ENCODE measurements at regions not wholly inside any gene's neighbourhood (a gene's known extent, or its start where the extent isn't known, plus 50 kb on each side); places are given as distances from the start of the nearest gene placed in this dataset.

GRCh38 chr4:97139791-97140190, 1003.5 kb downstream of the STPG2 start:
- Histone ChIP-seq H4K5ac (ENCODE audit: low read depth, low read length) (no peak overlapping the region), H3K27me3 (ENCODE audit: control insufficient read depth, insufficient read depth, low read length) (no peaks in the 10 kb centered on the region), H2AK5ac (ENCODE audit: low read depth, low read length) (no peak overlapping the region), H3K9ac (ENCODE audit: low read depth, low read length) (no peak overlapping the region), H3K4me2 (ENCODE audit: low read depth, low read length) (no peak overlapping the region), H3K36me3 (ENCODE audit: control insufficient read depth, insufficient read depth, low read length) (no peaks in the 10 kb centered on the region), H3K9me3 (ENCODE audit: control insufficient read depth, insufficient read depth, low read length) (0 out of 2 replicates have a peak, but pooled peaks cover 3% of the 10 kb centered on the region), H2BK15ac (ENCODE audit: low read depth, low read length) (no peak overlapping the region), H2BK20ac (ENCODE audit: low read depth, low read length) (no peak overlapping the region), H4K20me1 (ENCODE audit: insufficient read depth, low read length) (no peaks in the 10 kb centered on the region), H3K18ac (ENCODE audit: low read depth, low read length) (no peak overlapping the region), H3K4me1 (ENCODE audit: control insufficient read depth, insufficient read depth, low read length) (no peaks in the 10 kb centered on the region), H4K8ac (ENCODE audit: low read depth in 2 of 2, low read length in 2 of 2) (no peak overlapping the region), H2AK9ac (replicated peaks; ENCODE audit: low read depth, low read length, poor library complexity) (no peak overlapping the region), H3K4ac (ENCODE audit: low read depth, low read length) (no peak overlapping the region), H3K56ac (ENCODE audit: extremely low read depth, insufficient read depth, low read length) (no peak overlapping the region), H3K23ac (ENCODE audit: low read depth, low read length) (no peak overlapping the region), H3K9me1 (ENCODE audit: insufficient read depth, low read length) (no peaks in the 10 kb centered on the region), H4K91ac (ENCODE audit: insufficient read depth, low read depth, low read length) (no peak overlapping the region), H3K14ac (replicated peaks; ENCODE audit: low read depth, low read length) (no peak overlapping the region), H3K4me3 (ENCODE audit: insufficient read depth, low read depth, low read length) (no peak overlapping the region), H3K79me1 (ENCODE audit: low read depth in 1 of 2, low read length in 2 of 2) (no peaks in the 10 kb centered on the region), H2BK120ac (ENCODE audit: low read depth, low read length) (no peak overlapping the region), H2BK5ac (ENCODE audit: low read depth, low read length, poor library complexity, severe bottlenecking) (no peak overlapping the region), H3K27ac (ENCODE audit: insufficient read depth, low read length) (no peak overlapping the region), H2AFZ (replicated peaks; ENCODE audit: low read length, poor library complexity) (no peak overlapping the region)
- intact Hi-C loops (cut with micrococcal nuclease): no loop called here
- dilution Hi-C loops (cut with HindIII; ENCODE audit: low sequenced_read_pairs, unreplicated experiment): no loop called here
- in situ Hi-C loops (cut with MboI; ENCODE audit: low sequenced_read_pairs): no loop called here
- no peak for ATAC-seq (ENCODE audit: low read depth)
- ChIA-PET POLR2A (ENCODE audit: unreplicated experiment) (no interaction called here), CTCF (no interaction called here)
- DNase-seq: no peak
- WGBS, 2 experiments (ENCODE audit: extremely low coverage in 2 of 2, insufficient read length in 1 of 2): no CpG with 5 or more reads among the region's 4 CpGs
- BruUV-seq (replicated peaks): no TSS peak
- TF ChIP-seq RFX5 (IDR thresholded peaks at IDR 0.05; ENCODE audit: low read depth, low read length) (no peak), CEBPB (IDR thresholded peaks at IDR 0.05; ENCODE audit: low read depth, low read length) (no peak), RCOR1 (IDR thresholded peaks at IDR 0.05; ENCODE audit: insufficient replicate concordance, low read length) (no peak), MAFK (IDR thresholded peaks at IDR 0.05; ENCODE audit: low read depth, low read length) (no peak), SMC3 (IDR thresholded peaks at IDR 0.05; ENCODE audit: low read depth, low read length) (no peak), ELK1 (IDR thresholded peaks at IDR 0.05; ENCODE audit: borderline replicate concordance, low read depth, low read length) (no peak), MXI1 (IDR thresholded peaks at IDR 0.05; ENCODE audit: borderline replicate concordance, low read depth, low read length) (no peak), RAD21 (IDR thresholded peaks at IDR 0.05; ENCODE audit: low read length) (no peak)
